ENCODE measurements at regions not wholly inside any gene's neighbourhood (a gene's known extent, or its start where the extent isn't known, plus 50 kb on each side); places are given as distances from the start of the nearest gene placed in this dataset.

- no peak for DNase-seq (ENCODE audit: low read depth)
These were observed 681.6 kb downstream of the TBC1D22A start for GRCh38 chr22:47443836-47444745.

- no peak for DNase-seq (ENCODE audit: low read depth)
These were observed 680.4 kb downstream of the TBC1D22A start for GRCh38 chr22:47442821-47443220.

- DNase-seq (ENCODE audit: low read depth): no peak
These were observed 677.3 kb downstream of the TBC1D22A start for GRCh38 chr22:47439643-47440265.

- no peak for DNase-seq (ENCODE audit: low read depth)
These were observed 675.2 kb downstream of the TBC1D22A start for GRCh38 chr22:47437636-47438035.

GRCh38 chr22:47437110-47437509 is 674.7 kb downstream of the TBC1D22A start:
- DNase-seq (ENCODE audit: low read depth): no peak

- DNase-seq (ENCODE audit: low read depth): no peak
These were observed 673.4 kb downstream of the TBC1D22A start for GRCh38 chr22:47435826-47436225.

GRCh38 chr22:47435204-47435487 is 672.7 kb downstream of the TBC1D22A start:
- no peak for DNase-seq (ENCODE audit: low read depth)

GRCh38 chr22:47434336-47435203 is 672.1 kb downstream of the TBC1D22A start:
- no peak for DNase-seq (ENCODE audit: low read depth)

GRCh38 chr22:47433627-47434026 is 671.2 kb downstream of the TBC1D22A start:
- no peak for DNase-seq (ENCODE audit: low read depth)

GRCh38 chr22:47432683-47433082 is 670.2 kb downstream of the TBC1D22A start:
- no peak for DNase-seq (ENCODE audit: low read depth)

- no peak for DNase-seq (ENCODE audit: low read depth)
These were observed 661.7 kb downstream of the TBC1D22A start for GRCh38 chr22:47423861-47424820.

- no peak for DNase-seq (ENCODE audit: low read depth)
These were observed 660.8 kb downstream of the TBC1D22A start for GRCh38 chr22:47423266-47423665.

- no peak for DNase-seq (ENCODE audit: low read depth)
These were observed 660.3 kb downstream of the TBC1D22A start for GRCh38 chr22:47422736-47423135.

GRCh38 chr22:47421846-47422245 is 659.4 kb downstream of the TBC1D22A start:
- DNase-seq (ENCODE audit: low read depth): no peak

- no peak for DNase-seq (ENCODE audit: low read depth)
These were observed 657.8 kb downstream of the TBC1D22A start for GRCh38 chr22:47420211-47420610.

- no peak for DNase-seq (ENCODE audit: low read depth)
These were observed 656.8 kb downstream of the TBC1D22A start for GRCh38 chr22:47419239-47419638.

- no peak for DNase-seq (ENCODE audit: low read depth)
These were observed 655.2 kb downstream of the TBC1D22A start for GRCh38 chr22:47417699-47418098.

GRCh38 chr22:47411006-47411405 is 648.6 kb downstream of the TBC1D22A start:
- no peak for DNase-seq (ENCODE audit: low read depth)

- DNase-seq (ENCODE audit: low read depth): no peak
These were observed 647.3 kb downstream of the TBC1D22A start for GRCh38 chr22:47409539-47410275.

- no peak for DNase-seq (ENCODE audit: low read depth)
These were observed 646.0 kb downstream of the TBC1D22A start for GRCh38 chr22:47408409-47408808.
